Activated CD8-positive, alpha-beta T cell treated with anti-CD3 and anti-CD28 coated beads, Interleukin-2, amount 10 ng/mL, durations not matched to agents 7 days and 5 days (primary cell): ENCODE measurements at regions not wholly inside any gene's neighbourhood (a gene's known extent, or its start where the extent isn't known, plus 50 kb on each side); places are given as distances from the start of the nearest gene placed in this dataset.

Experiments
- ATAC-seq: fragments of 150-1000 bp; cut with Tn5 transposase; one replicate; pipeline ENCODE4 v1.10.0; 2021; ENCODE audit warnings: moderate library complexity
- CTCF ChIA-PET: fragments of 350-600 bp; sonication (Branson Sonifier 250); formaldehyde crosslinking; loops from one replicate; lab custom pipeline; 2021; ENCODE audit warnings: antibody characterized with exemption; lab: Charles Lee
- POLR2A ChIA-PET: fragments of 350-600 bp; sonication (Branson Sonifier 250); formaldehyde crosslinking; loops from one replicate; lab custom pipeline; 2021; ENCODE audit warnings: antibody characterized with exemption; lab: Charles Lee
- DNase-seq: peaks from one replicate; pipeline ENCODE4 v3.0.0-alpha.2; 2020
- H3K27ac Mint-ChIP-seq: one replicate; pipeline ENCODE4 v1.8.0; 2021; ENCODE audit warnings: mild to moderate bottlenecking, mixed read lengths
- H3K27me3 Mint-ChIP-seq: one replicate; pipeline ENCODE4 v1.8.0; 2021; ENCODE audit warnings: low read depth, mixed read lengths
- H3K36me3 Mint-ChIP-seq: one replicate; pipeline ENCODE4 v1.8.0; 2021; ENCODE audit warnings: low read depth, mixed read lengths
- H3K4me1 Mint-ChIP-seq: one replicate; pipeline ENCODE4 v1.8.0; 2021; ENCODE audit warnings: low read depth, mixed read lengths
- H3K4me3 Mint-ChIP-seq: one replicate; pipeline ENCODE4 v1.8.0; 2021; ENCODE audit warnings: mild to moderate bottlenecking, mixed read lengths
- H3K9me3 Mint-ChIP-seq: one replicate; pipeline ENCODE4 v1.8.0; 2022; ENCODE audit warnings: mixed read lengths; ENCODE audit not compliant: insufficient read depth

DNA sequence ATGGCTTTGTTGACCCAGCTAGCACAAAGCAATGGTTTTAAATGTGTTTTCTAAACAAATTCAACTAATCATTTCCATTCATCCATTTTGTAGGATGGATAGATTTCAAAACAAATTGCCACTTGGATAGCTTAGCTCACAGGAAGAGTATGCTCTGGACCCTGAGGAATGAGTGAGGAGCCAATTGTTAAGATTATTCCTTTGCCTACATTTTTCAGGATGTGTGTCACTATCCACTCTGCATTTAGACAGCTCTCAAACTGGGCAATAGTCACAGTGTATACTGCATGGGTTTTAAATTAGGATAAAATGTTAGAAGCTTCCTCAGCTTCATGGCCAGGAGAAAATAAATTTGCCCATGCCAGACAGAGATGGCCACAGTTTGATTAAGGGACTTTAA, 605.6 kb upstream of the TEX47 start:
- Mint-ChIP-seq H3K36me3 (no peaks in the 10 kb centered on the region), H3K4me1 (no peaks in the 10 kb centered on the region), H3K27ac (no peak overlapping the region), H3K4me3 (no peak overlapping the region), H3K9me3 (no peaks in the 10 kb centered on the region), H3K27me3 (no peaks in the 10 kb centered on the region)
- DNase-seq (no peak), ATAC-seq (no peak)
- ChIA-PET POLR2A (no interaction called here), CTCF (no interaction called here)

DNA sequence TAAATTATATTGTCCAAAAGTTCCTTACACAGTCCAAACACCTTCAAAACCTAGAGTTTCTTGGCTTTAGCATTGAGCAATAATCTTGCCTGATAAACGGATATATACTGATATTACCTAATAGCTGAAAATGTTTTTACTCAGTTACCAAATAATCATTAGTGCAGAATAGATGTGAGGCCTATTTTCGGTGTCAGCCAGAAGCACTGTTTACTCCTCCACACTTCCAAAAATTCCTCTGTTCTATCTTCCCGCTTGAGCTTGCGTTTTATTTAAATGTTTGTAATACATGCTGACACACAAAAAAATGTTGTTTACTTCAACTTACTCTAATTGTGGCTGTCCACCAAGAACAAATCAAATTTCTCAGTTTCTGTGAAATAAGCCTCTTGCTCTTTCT, 606.2 kb upstream of the TEX47 start:
- ATAC-seq, result no peak

DNA sequence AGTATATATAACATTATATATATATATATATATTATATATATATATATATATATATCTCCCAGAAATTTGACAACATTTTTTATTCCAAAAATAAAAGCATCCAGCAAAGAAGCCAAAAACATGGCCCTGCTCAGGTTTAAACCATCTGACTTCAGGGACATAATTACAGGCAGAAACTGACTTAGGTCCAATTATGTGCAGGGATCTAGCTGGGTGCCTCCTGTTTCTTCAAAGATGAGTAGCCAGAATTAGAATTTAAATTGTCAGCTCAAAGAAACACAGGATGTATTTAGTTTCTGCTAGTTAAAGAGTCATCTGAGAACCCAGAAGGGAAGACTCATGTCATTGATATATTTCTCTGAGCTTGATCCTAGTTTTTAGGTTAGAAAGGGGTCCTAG, 656.4 kb upstream of the TEX47 start:
- ATAC-seq, result no peak

More for the DNA sequence above, 606.2 kb upstream of the TEX47 start:
- no peak overlapping the region for H3K4me3 Mint-ChIP-seq
- POLR2A ChIA-PET, result no interaction called here
- no peaks in the 10 kb centered on the region for H3K9me3 Mint-ChIP-seq
- no peaks in the 10 kb centered on the region for H3K4me1 Mint-ChIP-seq
- no peaks in the 10 kb centered on the region for H3K27me3 Mint-ChIP-seq
- no peaks in the 10 kb centered on the region for H3K36me3 Mint-ChIP-seq
- CTCF ChIA-PET, result no interaction called here
- no peak for DNase-seq
- H3K27ac Mint-ChIP-seq, result no peak overlapping the region

DNA sequence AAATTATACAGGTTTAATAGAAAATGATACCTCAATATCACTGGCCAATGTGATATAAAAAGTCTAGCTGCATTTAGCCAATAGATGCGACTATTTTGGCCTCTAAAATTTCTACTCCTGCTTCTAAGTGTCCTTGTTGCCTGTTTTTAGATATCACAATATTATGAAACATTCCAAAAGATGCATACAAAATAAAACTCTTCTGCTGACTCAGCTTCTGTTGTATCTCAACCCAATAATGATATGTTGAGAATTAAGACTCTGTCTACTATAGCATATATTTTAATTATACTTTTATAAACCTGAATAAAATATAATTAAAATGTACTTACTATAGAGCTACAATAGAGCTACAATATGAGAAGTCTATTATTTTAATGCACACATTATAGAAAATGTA, 661.0 kb upstream of the TEX47 start:
- Mint-ChIP-seq H3K9me3 (no peaks in the 10 kb centered on the region), H3K36me3 (no peaks in the 10 kb centered on the region), H3K4me1 (no peaks in the 10 kb centered on the region), H3K27me3 (no peaks in the 10 kb centered on the region), H3K4me3 (no peak overlapping the region), H3K27ac (no peak overlapping the region)
- ChIA-PET POLR2A (no interaction called here), CTCF (no interaction called here)
- ATAC-seq, result no peak
- DNase-seq, result no peak

More for the DNA sequence above, 656.4 kb upstream of the TEX47 start:
- no peaks in the 10 kb centered on the region for H3K36me3 Mint-ChIP-seq
- H3K4me3 Mint-ChIP-seq, result no peak overlapping the region
- no peak for DNase-seq
- peaks cover 3% of the 10 kb centered on the region for H3K9me3 Mint-ChIP-seq
- CTCF ChIA-PET, result no interaction called here
- H3K4me1 Mint-ChIP-seq, result no peaks in the 10 kb centered on the region
- no peak overlapping the region for H3K27ac Mint-ChIP-seq
- POLR2A ChIA-PET, result no interaction called here
- no peaks in the 10 kb centered on the region for H3K27me3 Mint-ChIP-seq

DNA sequence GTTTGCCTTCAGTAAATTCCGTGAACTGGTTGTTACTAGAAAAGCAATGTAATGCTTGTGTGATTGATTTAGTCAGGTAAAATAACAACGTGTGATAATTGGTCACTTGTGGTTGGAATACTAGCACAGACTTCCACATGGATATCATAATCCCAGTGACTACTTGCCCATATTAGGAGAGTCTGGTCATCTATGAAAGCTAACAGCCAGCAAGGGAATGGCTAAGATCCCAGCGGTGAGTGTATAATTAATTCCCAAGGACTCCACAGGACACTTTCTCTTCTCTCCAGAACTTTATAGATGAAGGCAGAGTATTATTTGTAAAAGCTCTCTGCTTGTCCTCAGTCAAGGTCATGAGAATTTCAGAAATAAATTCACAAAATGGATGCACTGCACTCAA, 662.6 kb upstream of the TEX47 start:
- H3K36me3 Mint-ChIP-seq, result no peaks in the 10 kb centered on the region
- ChIA-PET CTCF (interaction anchor here (0.6 kb wide), 1 partner anchor 164 kb away, joined by 3 read pairs; no protein-coding TSS in a partner anchor), POLR2A (no interaction called here)
- no peaks in the 10 kb centered on the region for H3K27me3 Mint-ChIP-seq
- ATAC-seq, result no peak
- no peak overlapping the region for H3K27ac Mint-ChIP-seq
- H3K4me3 Mint-ChIP-seq, result no peak overlapping the region
- no peak for DNase-seq
- no peaks in the 10 kb centered on the region for H3K9me3 Mint-ChIP-seq
- no peaks in the 10 kb centered on the region for H3K4me1 Mint-ChIP-seq

DNA sequence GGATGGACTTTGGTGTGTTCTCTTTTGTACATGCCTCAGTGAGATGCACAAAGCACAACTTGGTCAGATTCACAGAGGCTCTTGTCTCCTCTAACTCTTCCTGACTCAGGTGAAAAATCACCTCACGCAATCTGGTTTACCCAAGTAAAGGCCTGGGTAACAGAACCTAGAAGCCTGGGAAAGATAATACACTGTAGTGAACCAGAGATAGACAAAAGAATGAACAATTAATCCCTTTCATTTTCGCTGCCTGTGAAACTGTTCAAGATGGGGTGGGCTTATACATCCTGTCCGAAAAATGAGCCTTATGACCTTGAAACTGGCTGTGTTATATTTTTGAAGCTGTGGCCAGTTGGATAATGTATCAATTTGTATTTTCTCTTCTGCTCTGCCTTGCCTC, 678.9 kb upstream of the TEX47 start:
- H3K36me3 Mint-ChIP-seq, result no peaks in the 10 kb centered on the region
- DNase-seq (no peak), ATAC-seq (no peak)
- CTCF ChIA-PET, result no interaction called here
- H3K9me3 Mint-ChIP-seq, result no peaks in the 10 kb centered on the region
- no peak overlapping the region for H3K4me3 Mint-ChIP-seq
- no peaks in the 10 kb centered on the region for H3K27me3 Mint-ChIP-seq
- POLR2A ChIA-PET, result no interaction called here
- H3K27ac Mint-ChIP-seq, result no peak overlapping the region
- H3K4me1 Mint-ChIP-seq, result no peaks in the 10 kb centered on the region

DNA sequence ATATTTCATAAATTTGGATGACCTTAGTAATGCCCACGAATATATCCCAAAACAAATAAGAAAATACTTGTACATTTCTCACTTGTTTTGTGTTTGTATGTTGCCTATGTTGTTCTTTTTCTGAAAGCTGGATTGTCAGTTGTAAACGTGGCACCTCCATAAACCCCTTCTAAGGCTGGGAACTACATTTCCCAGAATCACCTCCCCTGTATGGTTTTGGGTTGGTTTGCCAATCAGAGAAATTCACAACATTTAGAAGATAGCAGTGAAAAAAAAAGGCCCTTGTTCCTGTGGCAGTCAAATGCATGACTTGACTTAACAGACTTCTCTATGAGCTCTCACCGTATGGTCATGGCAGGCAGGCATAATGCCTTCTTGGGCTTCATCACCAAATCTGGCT, 676.3 kb upstream of the STEAP1 start:
- H3K4me1 Mint-ChIP-seq, result no peaks in the 10 kb centered on the region
- H3K4me3 Mint-ChIP-seq, result no peak overlapping the region
- DNase-seq, result no peak
- ChIA-PET CTCF (no interaction called here), POLR2A (no interaction called here)
- H3K36me3 Mint-ChIP-seq, result no peaks in the 10 kb centered on the region
- H3K27me3 Mint-ChIP-seq, result no peaks in the 10 kb centered on the region
- H3K27ac Mint-ChIP-seq, result no peak overlapping the region
- H3K9me3 Mint-ChIP-seq, result no peaks in the 10 kb centered on the region
- no peak for ATAC-seq

DNA sequence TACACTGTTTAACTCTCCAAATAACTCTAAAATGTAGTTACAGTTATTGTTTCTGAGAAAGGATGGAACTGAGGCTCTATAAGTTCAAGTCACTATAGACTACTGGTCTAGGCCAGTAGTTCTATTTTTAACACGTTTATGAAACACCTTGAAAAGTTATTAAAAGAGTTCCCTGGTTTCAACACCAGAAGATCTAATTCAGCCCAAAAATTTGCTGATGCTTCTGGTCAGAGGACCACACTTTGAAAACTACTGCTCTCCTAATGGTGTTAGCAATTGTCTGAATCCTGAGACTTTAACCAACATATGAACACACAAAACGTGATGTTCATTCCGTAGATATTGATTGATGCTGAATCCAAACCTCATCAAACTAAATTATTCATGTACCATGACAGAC, 658.6 kb upstream of the STEAP1 start:
- ATAC-seq, result no peak
- Mint-ChIP-seq H3K4me3 (no peak overlapping the region), H3K27ac (no peak overlapping the region), H3K4me1 (no peaks in the 10 kb centered on the region), H3K27me3 (no peaks in the 10 kb centered on the region), H3K9me3 (no peaks in the 10 kb centered on the region), H3K36me3 (no peaks in the 10 kb centered on the region)
- DNase-seq, result no peak
- ChIA-PET CTCF (no interaction called here), POLR2A (no interaction called here)

DNA sequence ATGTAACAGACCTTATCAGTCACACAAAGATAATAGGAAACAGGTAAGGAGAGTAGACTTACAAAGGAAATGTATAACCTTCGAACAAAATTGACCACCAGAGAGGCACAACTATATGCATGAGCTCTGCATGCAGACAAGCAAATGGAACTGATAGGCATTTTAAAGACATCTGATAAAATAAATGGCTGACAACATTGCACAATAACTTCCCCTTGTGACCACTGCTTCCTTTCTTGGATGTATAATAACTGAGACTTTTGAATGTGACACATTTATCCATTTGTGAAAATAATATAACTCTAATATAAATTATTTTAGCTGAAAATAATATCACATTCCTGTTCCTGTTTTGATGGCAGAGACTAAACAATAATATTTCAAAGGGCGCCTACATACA, 654.2 kb upstream of the STEAP1 start:
- no peak overlapping the region for H3K4me3 Mint-ChIP-seq
- ChIA-PET CTCF (no interaction called here), POLR2A (no interaction called here)
- H3K9me3 Mint-ChIP-seq, result no peaks in the 10 kb centered on the region
- no peak for ATAC-seq
- no peak for DNase-seq
- no peaks in the 10 kb centered on the region for H3K27me3 Mint-ChIP-seq
- no peaks in the 10 kb centered on the region for H3K36me3 Mint-ChIP-seq
- H3K27ac Mint-ChIP-seq, result no peak overlapping the region
- no peaks in the 10 kb centered on the region for H3K4me1 Mint-ChIP-seq

DNA sequence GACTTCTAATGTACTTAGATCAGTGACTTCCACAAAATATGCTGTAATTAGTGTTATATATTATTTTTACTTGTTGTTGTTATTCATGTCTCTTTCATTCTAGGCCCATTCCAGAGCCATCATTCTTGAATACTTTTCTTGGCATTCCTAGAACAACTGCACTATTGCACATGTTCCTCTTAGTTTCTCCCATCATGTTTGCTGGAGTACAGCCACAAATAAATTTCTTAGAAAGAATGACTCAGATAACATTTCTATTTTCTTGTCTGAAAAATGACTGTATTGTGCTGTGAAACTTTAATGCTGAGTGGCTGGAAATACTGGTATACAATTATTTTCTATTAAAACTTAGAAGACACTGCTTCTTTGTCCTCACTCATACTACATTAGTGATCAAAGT, 651.0 kb upstream of the STEAP1 start:
- POLR2A ChIA-PET, result no interaction called here
- H3K4me1 Mint-ChIP-seq, result no peaks in the 10 kb centered on the region
- DNase-seq, result no peak
- H3K27me3 Mint-ChIP-seq, result no peaks in the 10 kb centered on the region
- ATAC-seq, result no peak
- no peaks in the 10 kb centered on the region for H3K9me3 Mint-ChIP-seq
- no peak overlapping the region for H3K27ac Mint-ChIP-seq
- no peaks in the 10 kb centered on the region for H3K36me3 Mint-ChIP-seq
- CTCF ChIA-PET, result no interaction called here
- H3K4me3 Mint-ChIP-seq, result no peak overlapping the region

DNA sequence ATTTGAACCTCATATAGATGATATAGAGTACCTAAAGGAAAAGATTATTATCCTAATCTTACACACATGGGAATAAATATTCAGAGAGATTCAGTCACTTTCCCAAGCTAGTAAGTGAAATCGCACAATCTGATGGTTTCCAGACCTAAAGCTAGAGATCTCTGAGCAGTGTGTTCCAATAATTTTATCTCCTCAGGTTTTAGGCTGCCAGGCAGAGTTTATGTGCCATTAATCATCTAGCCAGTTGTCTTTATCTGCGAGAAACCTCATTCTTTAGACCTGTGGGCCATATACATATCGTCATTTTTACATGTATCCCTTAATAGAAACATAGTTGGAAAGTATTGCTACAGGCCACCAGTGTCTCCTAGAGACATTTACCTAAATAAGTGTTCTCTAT, 647.2 kb upstream of the STEAP1 start:
- H3K27me3 Mint-ChIP-seq, result no peaks in the 10 kb centered on the region
- no peak for DNase-seq
- H3K36me3 Mint-ChIP-seq, result no peaks in the 10 kb centered on the region
- POLR2A ChIA-PET, result no interaction called here
- H3K27ac Mint-ChIP-seq, result no peak overlapping the region
- CTCF ChIA-PET, result no interaction called here
- H3K4me1 Mint-ChIP-seq, result no peaks in the 10 kb centered on the region
- H3K4me3 Mint-ChIP-seq, result no peak overlapping the region
- H3K9me3 Mint-ChIP-seq, result no peaks in the 10 kb centered on the region
- no peak for ATAC-seq

DNA sequence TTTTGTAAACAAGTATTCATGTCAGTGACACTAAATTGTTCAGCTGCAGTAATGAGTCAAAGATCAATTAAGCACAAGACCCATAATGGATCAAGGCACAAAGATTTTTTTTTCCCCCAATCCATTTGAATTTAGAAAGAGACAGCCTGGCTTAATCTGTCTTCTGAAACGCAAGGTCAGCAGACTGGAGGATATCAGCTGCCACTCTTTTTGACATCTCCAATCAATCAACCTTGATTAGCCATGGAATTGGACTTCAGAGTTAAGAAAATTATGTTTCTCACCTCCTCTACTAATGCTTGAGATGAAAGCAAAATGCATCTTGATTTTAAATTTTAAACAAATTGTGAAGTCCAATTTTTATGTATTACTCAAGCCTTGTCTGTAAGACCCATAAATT, 642.4 kb upstream of the STEAP1 start:
- Mint-ChIP-seq H3K36me3 (no peaks in the 10 kb centered on the region), H3K9me3 (no peaks in the 10 kb centered on the region), H3K4me1 (no peaks in the 10 kb centered on the region), H3K27me3 (no peaks in the 10 kb centered on the region), H3K27ac (no peak overlapping the region), H3K4me3 (no peak overlapping the region)
- no peak for ATAC-seq
- ChIA-PET CTCF (no interaction called here), POLR2A (no interaction called here)
- no peak for DNase-seq

DNA sequence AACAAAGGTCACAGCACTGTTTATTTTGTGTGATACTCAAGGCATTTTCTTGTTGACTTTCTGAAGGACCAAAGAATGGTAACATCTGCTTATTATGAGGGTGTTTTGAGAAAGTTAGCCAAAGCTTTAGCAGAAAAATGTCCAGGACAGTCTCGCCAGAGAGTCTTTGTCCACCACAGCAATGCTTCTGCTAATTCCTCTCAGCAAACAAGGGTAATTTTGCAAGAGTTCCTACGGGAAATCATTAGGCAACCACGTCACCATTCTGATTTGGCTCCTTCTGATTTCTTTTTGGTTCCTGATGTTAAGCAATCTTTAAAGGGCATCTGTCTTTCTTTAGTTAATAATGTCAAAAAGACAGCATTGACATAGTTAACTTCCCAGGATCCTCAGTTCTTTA, 639.3 kb upstream of the STEAP1 start:
- H3K36me3 Mint-ChIP-seq, result no peaks in the 10 kb centered on the region
- no peaks in the 10 kb centered on the region for H3K27me3 Mint-ChIP-seq
- H3K27ac Mint-ChIP-seq, result no peak overlapping the region
- DNase-seq (no peak), ATAC-seq (no peak)
- ChIA-PET CTCF (no interaction called here), POLR2A (no interaction called here)
- no peaks in the 10 kb centered on the region for H3K9me3 Mint-ChIP-seq
- H3K4me1 Mint-ChIP-seq, result no peaks in the 10 kb centered on the region
- no peak overlapping the region for H3K4me3 Mint-ChIP-seq
